Osteoblast (primary cell): ENCODE measurements at regions not wholly inside any gene's neighbourhood (a gene's known extent, or its start where the extent isn't known, plus 50 kb on each side); places are given as distances from the start of the nearest gene placed in this dataset.
A peak's percentile ranks its signal among the peaks of the same experiment; 100 is the strongest.

Source experiments
- DNase-seq: peaks from one replicate; pipeline ENCODE4 v3.0.0; 2011; ENCODE audit warnings: low spot score, mixed read lengths; ENCODE audit not compliant: insufficient read length; ENCODE audit errors: missing footprints
- H2AFZ ChIP-seq: 2 replicates; pipeline ENCODE4 v1.6.0; 2011; ENCODE audit warnings: mild to moderate bottlenecking, low read length
- H3K27ac ChIP-seq: 2 replicates; pipeline ENCODE4 v1.5.1; 2011; ENCODE audit warnings: mild to moderate bottlenecking, low read depth, low read length, moderate library complexity
- H3K27me3 ChIP-seq: 2 replicates; pipeline ENCODE4 v1.6.0; 2012; ENCODE audit warnings: mild to moderate bottlenecking, control low read depth, inconsistent platforms, low read length, moderate library complexity; ENCODE audit not compliant: insufficient read depth
- H3K36me3 ChIP-seq: 2 replicates; pipeline ENCODE4 v1.5.1; 2011; ENCODE audit warnings: mild to moderate bottlenecking, low read length, control low read depth, moderate library complexity; ENCODE audit not compliant: insufficient read depth
- H3K4me1 ChIP-seq: 2 replicates; pipeline ENCODE4 v1.5.1; 2011; ENCODE audit warnings: mild to moderate bottlenecking, low read length, control low read depth, moderate library complexity; ENCODE audit not compliant: insufficient read depth
- H3K4me2 ChIP-seq: 2 replicates; pipeline ENCODE4 v1.6.0; 2011; ENCODE audit warnings: mild to moderate bottlenecking, low read length; ENCODE audit not compliant: insufficient read depth
- H3K4me3 ChIP-seq: fragments of 200-600 bp; sonication (generic); 3 replicates; pipeline ENCODE4 v1.5.1; 2012; ENCODE audit warnings: mild to moderate bottlenecking, low read length, inconsistent platforms; ENCODE audit not compliant: insufficient read depth
- H3K79me2 ChIP-seq: 2 replicates; pipeline ENCODE4 v1.6.0; 2012; ENCODE audit warnings: mild to moderate bottlenecking, low read length, control low read depth, inconsistent platforms; ENCODE audit not compliant: insufficient read depth
- H3K9me3 ChIP-seq: 2 replicates; pipeline ENCODE4 v1.5.1; 2011; ENCODE audit warnings: low read depth, low read length, control low read depth
- H4K20me1 ChIP-seq: 2 replicates; pipeline ENCODE4 v1.6.0; 2012; ENCODE audit warnings: mild to moderate bottlenecking, low read length, control low read depth; ENCODE audit not compliant: insufficient read depth
- CTCF ChIP-seq: IDR thresholded peaks from 2 replicates; pipeline ENCODE4 v1.5.1; 2011; ENCODE audit warnings: mild to moderate bottlenecking, low read depth, low read length, moderate library complexity; ENCODE audit errors: extremely low read depth

GRCh38 chr2:84317135-84317534 lies 141.9 kb downstream of the SUCLG1 start:
- DNase-seq, result no peak
- no peak for TF ChIP-seq CTCF

DNA sequence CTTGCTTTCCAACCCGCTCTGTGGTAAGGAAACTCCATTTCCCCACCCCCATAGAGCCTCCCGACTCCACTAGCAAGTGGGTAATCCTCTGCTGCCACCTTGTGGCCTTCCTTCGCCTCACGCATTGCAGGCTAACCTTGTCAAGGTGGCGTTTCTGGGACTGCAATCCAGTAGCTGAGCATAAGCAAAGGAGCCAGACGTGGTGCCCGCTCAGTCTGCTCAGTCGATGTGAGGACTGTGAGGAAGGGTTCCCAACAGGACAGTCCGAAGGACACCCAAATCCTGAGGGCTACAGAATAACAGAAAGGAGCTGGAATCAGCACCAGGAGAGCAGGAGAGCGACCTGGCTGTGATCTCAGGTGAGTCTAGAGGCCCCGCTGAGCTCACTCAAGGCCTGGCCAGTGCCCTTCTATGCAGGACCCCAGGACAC lies 144.2 kb downstream of the SUCLG1 start:
- TF ChIP-seq CTCF, result peak; percentile 97
- Histone ChIP-seq H3K36me3 (no peaks in the 10 kb centered on the region), H3K4me2 (no peak overlapping the region), H3K27me3 (peaks cover 4% of the 10 kb centered on the region), H3K9me3 (no peaks in the 10 kb centered on the region), H2AFZ (no peak overlapping the region), H3K4me3 (no peak overlapping the region), H4K20me1 (no peaks in the 10 kb centered on the region), H3K79me2 (no peaks in the 10 kb centered on the region), H3K4me1 (no peaks in the 10 kb centered on the region), H3K27ac (no peak overlapping the region)
- DNase-seq, result peak; percentile 74

More at GRCh38 chr2:84317135-84317534, 141.9 kb downstream of the SUCLG1 start:
- H3K79me2 ChIP-seq, result no peaks in the 10 kb centered on the region
- H2AFZ ChIP-seq, result no peak overlapping the region
- no peaks in the 10 kb centered on the region for H3K36me3 ChIP-seq
- no peak overlapping the region for H3K27ac ChIP-seq
- no peaks in the 10 kb centered on the region for H3K4me1 ChIP-seq
- H3K4me3 ChIP-seq, result no peak overlapping the region
- H3K9me3 ChIP-seq, result no peaks in the 10 kb centered on the region
- no peaks in the 10 kb centered on the region for H4K20me1 ChIP-seq
- peaks cover 5% of the 10 kb centered on the region for H3K27me3 ChIP-seq
- H3K4me2 ChIP-seq, result no peak overlapping the region

DNA sequence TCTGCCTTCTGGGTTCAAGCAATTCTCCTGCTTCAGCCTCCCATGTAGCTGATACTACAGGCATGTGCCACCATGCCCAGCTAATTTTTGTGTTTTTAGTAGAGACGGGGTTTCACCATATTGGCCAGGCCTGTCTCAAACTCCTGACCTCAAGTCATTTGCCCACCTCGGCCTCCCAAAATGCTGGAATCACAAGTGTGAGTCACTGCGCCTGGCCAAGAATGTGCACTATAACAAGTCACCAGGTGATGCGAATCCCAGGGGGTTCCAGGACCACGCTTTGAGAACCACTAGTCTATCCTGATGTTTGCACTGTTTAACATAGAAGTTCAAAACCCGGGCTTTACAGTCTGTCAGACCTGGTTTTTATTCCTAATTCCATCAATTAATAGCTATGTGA lies 144.8 kb downstream of the SUCLG1 start:
- no peak for DNase-seq
- no peaks in the 10 kb centered on the region for H3K4me1 ChIP-seq
- no peaks in the 10 kb centered on the region for H3K36me3 ChIP-seq
- H3K4me2 ChIP-seq, result no peak overlapping the region
- peaks cover 4% of the 10 kb centered on the region for H3K27me3 ChIP-seq
- TF ChIP-seq CTCF, result no peak
- no peaks in the 10 kb centered on the region for H3K79me2 ChIP-seq
- no peak overlapping the region for H3K27ac ChIP-seq
- no peak overlapping the region for H3K4me3 ChIP-seq
- H4K20me1 ChIP-seq, result no peaks in the 10 kb centered on the region
- no peak overlapping the region for H2AFZ ChIP-seq
- no peaks in the 10 kb centered on the region for H3K9me3 ChIP-seq

DNA sequence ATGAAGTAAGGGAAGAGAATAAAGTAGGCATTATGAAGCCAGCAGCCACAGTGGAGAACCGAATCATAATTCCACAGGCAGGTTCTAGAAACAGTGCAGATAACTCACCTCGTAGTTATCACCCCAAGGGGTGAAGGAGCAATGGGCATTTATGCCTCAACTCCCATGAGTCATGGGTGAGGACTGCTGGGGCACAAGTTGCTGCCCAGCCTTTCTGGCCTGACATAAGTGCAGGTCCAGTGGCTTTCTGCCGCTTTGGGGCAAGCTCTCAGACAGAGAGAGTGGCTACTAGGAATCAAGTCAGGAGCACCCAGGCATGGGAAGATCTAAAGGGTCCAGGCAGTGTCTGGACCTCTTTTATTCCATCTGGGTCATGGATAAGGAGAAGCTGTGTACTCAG lies 149.8 kb downstream of the SUCLG1 start:
- no peaks in the 10 kb centered on the region for H3K4me1 ChIP-seq
- no peak overlapping the region for H2AFZ ChIP-seq
- H3K79me2 ChIP-seq, result no peaks in the 10 kb centered on the region
- H3K27me3 ChIP-seq, result no peaks in the 10 kb centered on the region
- H3K4me2 ChIP-seq, result no peak overlapping the region
- H3K27ac ChIP-seq, result no peak overlapping the region
- H3K9me3 ChIP-seq, result no peaks in the 10 kb centered on the region
- H3K36me3 ChIP-seq, result no peaks in the 10 kb centered on the region
- no peak for DNase-seq
- no peak overlapping the region for H3K4me3 ChIP-seq
- TF ChIP-seq CTCF, result no peak
- H4K20me1 ChIP-seq, result no peaks in the 10 kb centered on the region
